SK-N-SH treated with all-trans-retinoic acid at 6 μM for 48 hours (cell line): ENCODE measurements at regions not wholly inside any gene's neighbourhood (a gene's known extent, or its start where the extent isn't known, plus 50 kb on each side); places are given as distances from the start of the nearest gene placed in this dataset.

Experiments
- ARNTL ChIP-seq: fragments of 450-650 bp; formaldehyde crosslinking; IDR thresholded peaks from 2 replicates; pipeline ENCODE4 v1.5.0; 2020; ENCODE audit warnings: low read depth, mild to moderate bottlenecking, moderate library complexity, borderline replicate concordance
- CREB5 ChIP-seq: fragments of 250-450 bp; sonication (Bioruptor Pico); IDR thresholded peaks from 2 replicates; pipeline ENCODE4 v1.5.1; 2020; ENCODE audit warnings: low read depth, mild to moderate bottlenecking, moderate library complexity
- TCF4 ChIP-seq: fragments of 250-450 bp; sonication (Bioruptor Pico); IDR thresholded peaks from 2 replicates; pipeline ENCODE4 v1.8.0; 2021; ENCODE audit warnings: mild to moderate bottlenecking, moderate library complexity, borderline replicate concordance
- TSHZ2 ChIP-seq: fragments of 250-450 bp; sonication (Bioruptor Pico); IDR thresholded peaks from 2 replicates; pipeline ENCODE4 v1.5.0; 2020; ENCODE audit warnings: mild to moderate bottlenecking, moderate library complexity
- ZFP30 ChIP-seq: fragments of 450-650 bp; formaldehyde crosslinking; IDR thresholded peaks from 2 replicates; pipeline ENCODE4 v1.5.0; 2022; ENCODE audit warnings: mild to moderate bottlenecking, moderate library complexity
- ZNF70 ChIP-seq: fragments of 450-650 bp; formaldehyde crosslinking; IDR thresholded peaks from 2 replicates; pipeline ENCODE4 v1.5.0; 2020; ENCODE audit warnings: mild to moderate bottlenecking, moderate library complexity
- TF ChIP-seq, protein P1 (sequence below): fragments of 250-450 bp; sonication (Bioruptor Pico); IDR thresholded peaks from 2 replicates; pipeline ENCODE4 v1.8.0; 2020; ENCODE audit warnings: mild to moderate bottlenecking, moderate library complexity, borderline replicate concordance

DNA sequence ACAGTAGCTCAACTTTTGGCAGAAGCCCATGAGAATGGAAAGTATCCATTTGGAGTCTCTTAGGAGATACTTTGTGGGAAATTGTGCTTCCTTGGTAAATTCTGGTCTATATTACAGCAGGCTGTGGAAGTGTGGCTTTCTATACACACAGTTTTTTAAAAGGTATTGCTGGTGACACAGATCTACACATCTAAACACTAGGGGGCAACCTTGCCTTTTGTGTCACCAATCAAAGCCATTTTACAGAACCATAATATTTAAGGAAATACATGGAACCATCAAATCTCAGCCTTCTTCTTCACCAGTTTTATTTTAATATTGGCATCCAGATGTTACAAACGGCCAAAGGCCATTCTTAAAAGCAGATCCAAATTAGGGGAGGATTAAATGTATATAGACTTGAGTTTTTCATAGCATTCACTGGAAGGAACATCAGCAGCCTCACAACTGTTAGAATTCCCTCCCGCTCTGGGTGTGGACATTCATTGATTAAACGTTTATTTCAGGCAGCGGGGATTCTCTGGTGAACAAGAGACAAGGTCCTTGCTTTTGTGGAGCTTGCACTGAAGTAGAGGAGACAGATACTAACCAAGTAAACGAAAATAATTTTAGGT is 132.4 kb upstream of the EPB41L4A start:
- no peak for TF ChIP-seq TSHZ2
- no peak for TF ChIP-seq ZNF70 (CRISPR knock-in tag)
- TF ChIP-seq CREB5 (CRISPR knock-in tag): no peak
- TF ChIP-seq ARNTL: no peak
- no peak for TF ChIP-seq TCF4 (CRISPR knock-in tag)
- no peak for TF ChIP-seq ZFP30 (CRISPR knock-in tag)
- TF ChIP-seq, protein P1, sequence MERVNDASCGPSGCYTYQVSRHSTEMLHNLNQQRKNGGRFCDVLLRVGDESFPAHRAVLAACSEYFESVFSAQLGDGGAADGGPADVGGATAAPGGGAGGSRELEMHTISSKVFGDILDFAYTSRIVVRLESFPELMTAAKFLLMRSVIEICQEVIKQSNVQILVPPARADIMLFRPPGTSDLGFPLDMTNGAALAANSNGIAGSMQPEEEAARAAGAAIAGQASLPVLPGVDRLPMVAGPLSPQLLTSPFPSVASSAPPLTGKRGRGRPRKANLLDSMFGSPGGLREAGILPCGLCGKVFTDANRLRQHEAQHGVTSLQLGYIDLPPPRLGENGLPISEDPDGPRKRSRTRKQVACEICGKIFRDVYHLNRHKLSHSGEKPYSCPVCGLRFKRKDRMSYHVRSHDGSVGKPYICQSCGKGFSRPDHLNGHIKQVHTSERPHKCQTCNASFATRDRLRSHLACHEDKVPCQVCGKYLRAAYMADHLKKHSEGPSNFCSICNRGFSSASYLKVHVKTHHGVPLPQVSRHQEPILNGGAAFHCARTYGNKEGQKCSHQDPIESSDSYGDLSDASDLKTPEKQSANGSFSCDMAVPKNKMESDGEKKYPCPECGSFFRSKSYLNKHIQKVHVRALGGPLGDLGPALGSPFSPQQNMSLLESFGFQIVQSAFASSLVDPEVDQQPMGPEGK (CRISPR knock-in tag): no peak
